ENCODE measurements at regions not wholly inside any gene's neighbourhood (a gene's known extent, or its start where the extent isn't known, plus 50 kb on each side); places are given as distances from the start of the nearest gene placed in this dataset.

DNA sequence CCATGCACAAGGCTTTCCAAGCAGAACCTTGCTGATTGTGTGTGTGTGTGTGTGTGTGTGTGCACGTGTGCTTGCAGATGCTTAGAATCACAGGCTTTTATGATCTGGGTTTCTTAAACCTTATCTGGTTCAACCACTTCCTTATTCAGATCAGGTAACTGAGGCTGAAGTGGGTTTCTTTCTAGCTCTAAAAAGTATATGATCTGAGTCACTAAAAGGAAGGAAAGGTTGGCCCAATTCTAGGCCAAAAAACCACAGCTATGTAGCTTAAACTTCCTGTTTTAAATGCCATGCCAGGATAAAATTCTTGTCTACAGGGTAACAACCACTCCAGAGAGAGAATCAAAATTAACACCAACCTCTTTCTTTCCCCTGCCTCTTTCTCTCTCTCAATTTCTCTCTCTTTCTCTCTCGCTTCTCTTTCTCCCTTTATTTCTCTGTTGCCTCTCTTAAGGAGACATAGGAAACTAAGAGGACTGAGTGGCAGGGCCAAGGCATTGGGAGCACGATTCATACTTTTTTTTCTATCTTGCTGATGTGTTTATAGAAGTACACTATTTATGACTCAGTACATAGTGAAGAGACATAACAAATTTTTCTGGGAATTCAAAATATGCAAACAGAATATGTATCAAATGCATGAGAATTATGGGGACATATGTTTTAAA lies 140.3 kb downstream of the TRIB2 start:
- Histone ChIP-seq H3K4me1 (ENCODE audit: control insufficient read depth, low read length) (no peaks in the 10 kb centered on the region), H3K27me3 (ENCODE audit: control insufficient read depth, low read length) (no peaks in the 10 kb centered on the region), H3K36me3 (ENCODE audit: control insufficient read depth, low read length) (no peaks in the 10 kb centered on the region), H3K4me3 (ENCODE audit: low read length) (no peak overlapping the region), H3K4me2 (ENCODE audit: low read length) (no peak overlapping the region), H3K9me2 (replicated peaks; ENCODE audit: control insufficient read depth, low read length) (no peaks in the 10 kb centered on the region), H3K79me2 (ENCODE audit: control insufficient read depth, low read length) (no peaks in the 10 kb centered on the region), H3K27ac (ENCODE audit: low read depth, low read length) (no peak overlapping the region), H3F3A (ENCODE audit: control insufficient read depth, insufficient read depth) (no peaks in the 10 kb centered on the region), H3K9me3 (ENCODE audit: control insufficient read depth, insufficient read depth, low read length) (no peaks in the 10 kb centered on the region; the same call in 1 of the 2 replicates), H4K20me1 (ENCODE audit: control insufficient read depth, insufficient read depth, low read depth, low read length) (no peaks in the 10 kb centered on the region)
- no peak for TF ChIP-seq EZH2phosphoT487 (IDR thresholded peaks at IDR 0.05; ENCODE audit: borderline replicate concordance, low read length)
- TF ChIP-seq, protein P1, sequence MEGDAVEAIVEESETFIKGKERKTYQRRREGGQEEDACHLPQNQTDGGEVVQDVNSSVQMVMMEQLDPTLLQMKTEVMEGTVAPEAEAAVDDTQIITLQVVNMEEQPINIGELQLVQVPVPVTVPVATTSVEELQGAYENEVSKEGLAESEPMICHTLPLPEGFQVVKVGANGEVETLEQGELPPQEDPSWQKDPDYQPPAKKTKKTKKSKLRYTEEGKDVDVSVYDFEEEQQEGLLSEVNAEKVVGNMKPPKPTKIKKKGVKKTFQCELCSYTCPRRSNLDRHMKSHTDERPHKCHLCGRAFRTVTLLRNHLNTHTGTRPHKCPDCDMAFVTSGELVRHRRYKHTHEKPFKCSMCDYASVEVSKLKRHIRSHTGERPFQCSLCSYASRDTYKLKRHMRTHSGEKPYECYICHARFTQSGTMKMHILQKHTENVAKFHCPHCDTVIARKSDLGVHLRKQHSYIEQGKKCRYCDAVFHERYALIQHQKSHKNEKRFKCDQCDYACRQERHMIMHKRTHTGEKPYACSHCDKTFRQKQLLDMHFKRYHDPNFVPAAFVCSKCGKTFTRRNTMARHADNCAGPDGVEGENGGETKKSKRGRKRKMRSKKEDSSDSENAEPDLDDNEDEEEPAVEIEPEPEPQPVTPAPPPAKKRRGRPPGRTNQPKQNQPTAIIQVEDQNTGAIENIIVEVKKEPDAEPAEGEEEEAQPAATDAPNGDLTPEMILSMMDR (IDR thresholded peaks at IDR 0.05; ENCODE audit: low read depth, low read length, poor library complexity, severe bottlenecking), result no peak

DNA sequence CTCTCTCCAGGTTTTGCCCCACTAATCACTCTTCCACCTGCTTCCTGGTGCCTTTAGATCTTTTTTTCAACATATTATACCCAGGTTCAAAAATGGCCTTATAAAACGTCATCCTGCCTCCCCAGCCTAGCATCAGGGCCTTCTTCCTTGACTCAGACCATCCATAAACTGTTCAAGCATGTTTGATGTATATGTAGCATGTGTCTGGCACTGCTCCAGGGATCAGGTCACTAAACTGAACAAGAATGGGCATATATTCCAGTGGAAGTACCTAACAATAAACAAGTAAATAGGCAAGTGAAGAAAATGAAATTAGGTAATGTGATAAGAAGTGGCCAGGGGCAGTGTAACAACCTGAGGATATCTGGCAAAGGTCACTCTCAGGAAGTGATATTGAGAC lies 141.2 kb downstream of the TRIB2 start:
- Histone ChIP-seq H3K27ac (ENCODE audit: low read depth, low read length) (no peak overlapping the region), H3K9me3 (ENCODE audit: control insufficient read depth, insufficient read depth, low read length) (no peaks in the 10 kb centered on the region; the same call in 1 of the 2 replicates), H3K4me2 (ENCODE audit: low read length) (no peak overlapping the region), H3K36me3 (ENCODE audit: control insufficient read depth, low read length) (no peaks in the 10 kb centered on the region), H3K27me3 (ENCODE audit: control insufficient read depth, low read length) (no peaks in the 10 kb centered on the region), H4K20me1 (ENCODE audit: control insufficient read depth, insufficient read depth, low read depth, low read length) (no peaks in the 10 kb centered on the region), H3K4me1 (ENCODE audit: control insufficient read depth, low read length) (no peaks in the 10 kb centered on the region), H3K9me2 (replicated peaks; ENCODE audit: control insufficient read depth, low read length) (no peaks in the 10 kb centered on the region), H3K79me2 (ENCODE audit: control insufficient read depth, low read length) (no peaks in the 10 kb centered on the region), H3F3A (ENCODE audit: control insufficient read depth, insufficient read depth) (no peaks in the 10 kb centered on the region), H3K4me3 (ENCODE audit: low read length) (no peak overlapping the region)
- no peak for TF ChIP-seq EZH2phosphoT487 (IDR thresholded peaks at IDR 0.05; ENCODE audit: borderline replicate concordance, low read length)
- TF ChIP-seq, protein P1 (IDR thresholded peaks at IDR 0.05; ENCODE audit: low read depth, low read length, poor library complexity, severe bottlenecking), result no peak

DNA sequence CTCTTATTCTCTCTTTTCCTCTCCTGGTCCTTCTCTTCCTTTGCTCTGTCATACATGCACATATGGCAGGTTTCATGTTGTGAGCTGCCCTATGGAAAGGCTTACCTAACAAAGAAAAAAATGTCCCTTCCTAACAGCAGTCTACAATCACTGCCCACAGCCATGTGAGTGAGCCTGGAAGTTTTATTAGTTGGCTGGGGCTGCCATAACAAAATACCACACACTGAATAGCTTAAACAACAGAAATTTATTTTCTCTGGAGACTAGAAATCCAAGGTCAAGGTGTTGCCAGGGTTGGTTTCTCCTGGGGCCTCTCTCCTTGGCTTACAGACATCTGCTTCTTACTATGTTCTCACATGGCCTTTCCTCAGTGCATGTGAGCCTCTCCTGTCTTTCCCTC lies 142.1 kb downstream of the TRIB2 start:
- no peak overlapping the region for H3K4me2 ChIP-seq (ENCODE audit: low read length)
- H3K4me1 ChIP-seq (ENCODE audit: control insufficient read depth, low read length), result no peaks in the 10 kb centered on the region
- no peaks in the 10 kb centered on the region for H4K20me1 ChIP-seq (ENCODE audit: control insufficient read depth, insufficient read depth, low read depth, low read length)
- H3K27me3 ChIP-seq (ENCODE audit: control insufficient read depth, low read length), result no peaks in the 10 kb centered on the region
- no peaks in the 10 kb centered on the region for H3F3A ChIP-seq (ENCODE audit: control insufficient read depth, insufficient read depth)
- H3K4me3 ChIP-seq (ENCODE audit: low read length), result no peak overlapping the region
- TF ChIP-seq EZH2phosphoT487 (IDR thresholded peaks at IDR 0.05; ENCODE audit: borderline replicate concordance, low read length), result no peak
- TF ChIP-seq, protein P1 (IDR thresholded peaks at IDR 0.05; ENCODE audit: low read depth, low read length, poor library complexity, severe bottlenecking), result no peak
- no peak overlapping the region for H3K27ac ChIP-seq (ENCODE audit: low read depth, low read length)
- no peaks in the 10 kb centered on the region for H3K36me3 ChIP-seq (ENCODE audit: control insufficient read depth, low read length)
- H3K9me3 ChIP-seq (ENCODE audit: control insufficient read depth, insufficient read depth, low read length), result peaks cover 7% of the 10 kb centered on the region
- no peaks in the 10 kb centered on the region for H3K79me2 ChIP-seq (ENCODE audit: control insufficient read depth, low read length)
- H3K9me2 ChIP-seq (replicated peaks; ENCODE audit: control insufficient read depth, low read length), result no peaks in the 10 kb centered on the region

Data from DOHH2 (cell line).